ENCODE measurements at regions not wholly inside any gene's neighbourhood (a gene's known extent, or its start where the extent isn't known, plus 50 kb on each side); places are given as distances from the start of the nearest gene placed in this dataset.
"Not testable (repeated sequence)": the region's sequence is repeated elsewhere in the genome, so short reads cannot be mapped to it uniquely, and the experiment has no call there.

- DNase-seq (ENCODE audit: low read depth) = no peak
Observed at GRCh38 chr2:122020377-122020776, 264.9 kb downstream of the TSN start.

GRCh38 chr2:122021941-122022340 lies 266.5 kb downstream of the TSN start:
- DNase-seq (ENCODE audit: low read depth) = no peak

GRCh38 chr2:122022531-122022930 lies 267.1 kb downstream of the TSN start:
- no peak for DNase-seq (ENCODE audit: low read depth)

- DNase-seq (ENCODE audit: low read depth) = no peak
Observed at GRCh38 chr2:122023059-122023864, 267.8 kb downstream of the TSN start.

- no peak for DNase-seq (ENCODE audit: low read depth)
Observed at GRCh38 chr2:122027510-122028217, 272.2 kb downstream of the TSN start.

- peak; percentile 77 for DNase-seq (ENCODE audit: low read depth)
Observed at GRCh38 chr2:122028371-122029100, 273.1 kb downstream of the TSN start.

GRCh38 chr2:122029456-122029855 lies 274.0 kb downstream of the TSN start:
- DNase-seq (ENCODE audit: low read depth) = no peak

- no peak for DNase-seq (ENCODE audit: low read depth)
Observed at GRCh38 chr2:122029945-122030344, 274.5 kb downstream of the TSN start.

GRCh38 chr2:122031544-122032263 lies 276.3 kb downstream of the TSN start:
- DNase-seq (ENCODE audit: low read depth) = no peak

- DNase-seq (ENCODE audit: low read depth) = no peak
Observed at GRCh38 chr2:122032264-122032645, 276.8 kb downstream of the TSN start.

GRCh38 chr2:122033778-122034177 lies 278.3 kb downstream of the TSN start:
- no peak for DNase-seq (ENCODE audit: low read depth)

GRCh38 chr2:122034344-122034743 lies 278.9 kb downstream of the TSN start:
- DNase-seq (ENCODE audit: low read depth) = no peak

GRCh38 chr2:122034777-122035176 lies 279.3 kb downstream of the TSN start:
- no peak for DNase-seq (ENCODE audit: low read depth)

- not testable (repeated sequence) for DNase-seq (ENCODE audit: low read depth)
Observed at GRCh38 chr2:122038816-122039215, 283.4 kb downstream of the TSN start.

GRCh38 chr2:122041455-122041854 lies 286.0 kb downstream of the TSN start:
- DNase-seq (ENCODE audit: low read depth) = no peak

- DNase-seq (ENCODE audit: low read depth) = not testable (repeated sequence)
Observed at GRCh38 chr2:122051659-122052058, 296.2 kb downstream of the TSN start.

- no peak for DNase-seq (ENCODE audit: low read depth)
Observed at GRCh38 chr2:122055521-122055931, 300.1 kb downstream of the TSN start.

- peak; percentile 8 for DNase-seq (ENCODE audit: low read depth)
Observed at GRCh38 chr2:122056853-122057252, 301.4 kb downstream of the TSN start.

GRCh38 chr2:122061206-122061605 lies 305.8 kb downstream of the TSN start:
- DNase-seq (ENCODE audit: low read depth) = no peak

GRCh38 chr2:122061831-122062230 lies 306.4 kb downstream of the TSN start:
- no peak for DNase-seq (ENCODE audit: low read depth)

GRCh38 chr2:122062506-122062905 lies 307.1 kb downstream of the TSN start:
- DNase-seq (ENCODE audit: low read depth) = no peak

GRCh38 chr2:122063716-122064115 lies 308.3 kb downstream of the TSN start:
- no peak for DNase-seq (ENCODE audit: low read depth)
